GM21619 (cell line): ENCODE measurements at regions not wholly inside any gene's neighbourhood (a gene's known extent, or its start where the extent isn't known, plus 50 kb on each side); places are given as distances from the start of the nearest gene placed in this dataset.

Experiments used
- ATAC-seq: cut with Tn5 transposase; IDR thresholded peaks from one replicate; pipeline ENCODE4 v1.9.1; 2021; ENCODE audit not compliant: unreplicated experiment

DNA sequence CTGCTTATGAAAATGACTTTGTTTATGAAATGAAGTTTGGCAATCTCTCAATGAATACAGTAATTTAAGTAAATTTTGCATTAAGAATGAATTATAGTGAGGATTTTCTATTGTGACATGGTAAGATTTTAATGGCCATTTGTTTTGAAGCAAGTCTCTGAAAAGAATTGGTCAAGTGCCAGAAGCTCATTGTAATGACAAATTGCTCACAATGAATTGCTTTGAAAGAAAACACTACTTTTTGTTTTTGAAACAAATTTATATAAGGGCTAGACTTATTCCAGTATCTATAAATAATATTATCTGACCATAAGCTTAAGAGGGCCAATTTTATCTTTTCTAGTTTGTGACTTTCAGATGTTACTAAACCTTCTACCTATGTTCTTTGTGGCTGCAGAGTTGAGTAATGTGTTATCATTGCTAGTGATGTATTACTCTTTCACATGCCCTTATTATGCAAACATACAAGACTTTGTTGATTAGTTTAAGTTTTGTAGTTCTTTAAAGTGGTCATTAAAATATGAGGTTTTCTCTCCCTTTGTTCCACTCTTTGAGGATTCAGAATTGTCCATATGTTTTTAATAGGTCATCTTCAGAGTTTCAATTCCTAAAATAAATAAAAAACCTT is 93.0 kb upstream of the ZNF608 start:
- ATAC-seq, result no peak

DNA sequence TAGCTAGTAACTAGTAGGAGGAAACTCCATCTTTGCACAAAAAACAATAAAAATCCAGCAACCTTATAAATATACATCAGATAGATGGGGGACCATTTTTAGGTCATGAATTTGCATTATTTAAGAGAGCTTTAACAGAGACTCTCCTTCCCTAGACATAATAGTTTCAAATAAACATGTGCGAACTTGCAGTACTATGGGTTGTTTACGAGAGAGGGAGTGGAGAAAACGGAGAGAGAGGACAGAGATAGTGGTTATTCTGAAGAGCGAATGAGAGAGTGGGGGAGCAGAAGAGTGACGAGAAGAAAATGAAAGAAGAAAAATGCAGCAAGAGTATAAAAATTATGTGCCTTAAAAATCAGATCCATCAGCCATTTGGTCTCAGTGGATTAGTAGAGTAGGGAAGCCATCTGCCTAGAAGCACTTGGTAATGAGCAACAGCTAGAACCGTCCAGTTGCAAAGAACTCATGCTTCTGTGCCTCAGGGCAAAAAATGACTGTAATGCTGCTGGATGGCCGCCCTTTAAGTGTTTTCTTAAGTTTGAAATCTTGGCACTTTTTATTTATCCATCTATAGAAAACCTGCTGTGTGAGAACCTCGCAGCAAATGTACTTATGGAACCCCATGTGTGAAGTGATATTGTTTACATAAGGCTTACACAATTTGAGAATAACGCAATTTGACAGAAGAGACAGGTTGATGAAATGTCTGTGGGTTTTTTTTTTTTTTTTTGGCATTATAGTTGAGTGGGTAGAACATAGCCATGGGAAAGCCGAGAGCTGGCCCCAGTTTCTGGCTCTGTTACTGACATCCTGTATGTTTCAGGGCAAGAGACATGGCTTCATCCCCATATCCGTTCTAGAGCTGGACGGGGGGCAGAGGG is 95.6 kb upstream of the ZNF608 start:
- ATAC-seq, result no peak

DNA sequence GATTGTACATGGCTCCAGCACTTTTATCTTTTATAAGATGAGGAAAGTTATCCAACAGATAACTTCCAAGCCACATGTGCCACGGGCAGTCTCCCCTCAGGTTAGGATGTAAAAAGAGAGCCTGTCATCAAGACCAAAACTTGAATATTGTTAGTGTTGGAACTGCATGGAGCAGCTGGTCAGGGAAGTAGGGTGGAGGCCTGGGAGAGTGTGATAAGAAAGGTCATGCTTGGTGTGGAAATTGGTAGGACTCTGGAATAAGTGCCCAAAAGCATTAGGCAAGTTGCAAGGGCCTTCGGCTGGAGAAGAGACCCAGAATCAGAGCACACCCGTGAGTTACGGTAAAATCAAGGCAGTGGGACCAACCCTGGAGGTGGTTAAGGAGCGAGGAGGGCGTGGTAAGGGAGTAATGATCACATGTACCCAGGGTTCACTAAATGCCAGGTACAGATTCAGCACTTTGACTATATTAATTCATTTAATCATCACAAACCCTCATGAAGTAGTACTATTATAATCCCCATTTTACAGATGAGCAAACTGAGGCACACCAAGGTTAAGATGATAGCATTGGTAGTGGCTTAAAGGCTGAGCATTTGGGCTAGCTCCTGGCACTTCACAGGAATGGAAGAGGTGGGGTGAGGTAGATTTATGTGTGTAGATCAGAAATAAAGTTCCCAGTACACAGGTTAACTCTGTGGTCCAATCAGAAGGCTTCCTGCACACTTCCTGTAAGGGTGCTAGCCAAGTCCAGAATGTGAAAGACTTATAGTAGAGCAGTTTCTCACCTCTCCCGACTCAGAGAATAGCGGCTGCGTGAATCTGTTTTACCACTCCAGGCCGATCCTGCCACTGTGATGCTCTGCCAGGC is 96.5 kb upstream of the ZNF608 start:
- no peak for ATAC-seq

DNA sequence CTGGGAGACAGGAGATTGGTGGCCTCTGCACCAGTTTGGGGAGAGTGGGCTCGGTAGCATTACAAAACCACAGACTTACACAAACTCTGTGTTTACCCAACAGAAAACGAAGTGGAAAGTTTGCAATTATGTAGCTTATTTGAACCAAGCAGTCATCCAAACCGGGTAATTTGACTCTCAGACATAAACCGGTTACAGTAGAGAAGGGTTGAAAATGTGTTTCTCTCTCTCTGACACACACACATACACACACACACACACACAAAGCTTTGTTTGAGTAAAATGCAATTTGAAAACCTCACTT is 97.1 kb upstream of the ZNF608 start:
- ATAC-seq, result no peak

DNA sequence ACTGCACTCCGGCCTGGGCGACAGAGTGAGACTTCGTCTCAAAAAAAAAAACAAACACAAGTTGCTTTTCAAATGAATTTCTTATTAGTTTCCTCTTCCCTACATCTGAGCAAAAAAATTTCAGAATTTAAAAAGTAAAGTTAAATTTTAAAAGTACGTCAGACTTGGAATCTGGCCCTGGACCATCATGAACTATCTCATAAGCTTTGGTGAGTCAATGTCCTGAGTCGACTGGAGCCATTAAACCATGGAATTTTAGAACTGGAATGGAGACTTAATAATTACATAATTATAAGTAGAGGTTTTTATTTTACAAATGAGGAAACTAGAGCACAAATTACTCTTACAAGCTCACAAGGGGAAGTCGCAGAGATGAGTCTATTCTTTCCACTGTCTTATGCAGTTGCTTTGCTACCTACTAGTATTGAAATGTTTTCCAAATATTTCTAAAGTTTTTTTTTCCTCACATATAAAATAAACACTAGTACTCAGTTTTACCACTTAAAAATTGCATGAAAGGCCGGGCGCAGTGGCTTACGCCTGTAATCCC is 98.0 kb upstream of the ZNF608 start:
- ATAC-seq, result no peak

DNA sequence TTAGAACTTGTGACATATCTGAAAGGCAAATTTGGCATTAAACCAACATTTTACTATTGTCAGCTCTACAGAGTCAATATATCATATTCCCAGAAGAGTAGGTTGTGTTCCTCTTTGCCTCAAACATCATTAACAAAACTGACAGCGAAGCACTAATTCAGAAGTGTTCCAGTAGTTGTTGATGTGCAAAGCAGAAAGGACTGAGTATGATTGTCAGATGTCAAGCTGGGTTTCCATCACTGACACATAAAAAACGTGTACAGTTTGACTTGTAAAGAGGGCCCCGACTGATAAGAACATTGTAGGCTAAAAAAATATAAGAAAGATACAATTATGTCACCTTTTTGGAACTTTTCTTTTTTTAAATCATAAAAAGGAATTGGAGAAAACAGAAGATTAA is 101.5 kb upstream of the ZNF608 start:
- ATAC-seq, result no peak

DNA sequence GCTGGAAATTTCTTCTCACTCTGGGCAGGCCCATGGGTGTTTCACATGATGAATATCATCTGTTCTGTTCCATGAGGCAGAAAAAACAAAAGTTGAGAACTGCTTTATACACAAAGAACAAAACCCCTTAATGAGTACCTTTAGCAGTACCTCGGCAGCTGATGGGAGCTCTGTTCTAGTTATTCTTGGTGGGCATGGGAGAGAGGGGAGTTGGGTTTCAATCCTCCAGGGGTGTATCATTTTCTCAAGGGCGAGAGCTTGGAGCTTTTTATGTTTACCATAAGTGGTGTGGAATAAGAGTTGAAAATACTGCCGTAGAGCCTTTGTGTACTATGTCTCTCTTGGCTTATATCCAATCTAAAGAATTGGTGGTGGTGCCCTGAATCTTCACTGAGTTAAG is 103.3 kb upstream of the ZNF608 start:
- no peak for ATAC-seq

DNA sequence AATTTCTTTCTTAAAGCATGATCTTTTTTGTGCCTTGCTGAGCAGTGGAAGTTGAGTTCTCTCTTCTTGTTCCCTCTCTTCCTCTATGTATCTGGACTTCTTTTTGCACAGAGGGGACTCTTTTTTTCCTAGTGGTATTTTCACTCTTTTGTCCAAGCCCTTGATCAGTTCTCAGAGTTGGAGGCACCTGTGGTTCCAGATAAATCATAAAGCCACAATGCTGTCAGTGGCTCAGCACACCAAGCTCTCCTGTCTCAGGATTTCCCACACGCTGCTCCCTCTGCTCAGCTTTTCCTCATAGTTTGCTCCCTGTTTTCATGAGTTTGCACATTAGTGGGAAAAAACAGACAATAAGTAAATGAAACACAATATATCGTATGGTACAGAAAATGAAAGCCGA is 110.3 kb upstream of the ZNF608 start:
- no peak for ATAC-seq

DNA sequence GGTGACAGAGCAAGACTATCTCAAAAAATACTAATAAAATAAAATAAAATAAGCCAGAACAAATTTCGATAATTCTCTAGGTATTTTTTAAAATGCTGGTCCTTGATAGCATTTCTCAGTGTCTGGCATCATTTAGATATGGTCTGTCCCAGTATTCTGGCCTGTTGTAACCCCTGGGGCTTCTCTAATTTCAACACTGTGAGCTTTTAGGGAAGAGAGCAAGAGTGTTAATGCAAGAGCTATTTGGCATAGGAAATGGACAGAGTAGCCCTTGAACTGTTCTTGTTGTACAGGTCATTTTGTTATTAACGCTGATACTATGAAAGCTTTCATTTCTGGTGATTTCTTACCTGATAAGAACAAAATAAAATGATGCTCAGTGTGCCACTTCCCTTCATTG is 112.2 kb upstream of the ZNF608 start:
- no peak for ATAC-seq

DNA sequence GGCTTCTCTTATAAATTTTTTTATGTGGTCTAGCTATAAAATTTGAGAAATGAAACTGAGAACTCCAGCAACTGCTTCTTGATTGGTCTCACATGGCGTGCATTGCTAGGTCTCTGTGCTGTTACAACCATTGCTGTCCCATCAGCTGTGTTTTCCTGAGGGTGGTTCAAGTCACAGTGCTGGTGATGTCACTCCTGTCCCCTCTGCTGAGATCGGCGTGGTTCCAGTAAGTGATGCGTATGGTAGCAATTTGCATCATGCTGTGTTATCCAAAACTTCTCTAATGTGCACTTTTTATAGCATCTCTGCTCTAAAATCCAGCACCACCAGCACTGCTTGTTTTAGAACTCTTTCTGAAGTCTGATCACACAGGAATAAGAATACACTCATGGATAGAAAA is 112.6 kb upstream of the ZNF608 start:
- no peak for ATAC-seq

DNA sequence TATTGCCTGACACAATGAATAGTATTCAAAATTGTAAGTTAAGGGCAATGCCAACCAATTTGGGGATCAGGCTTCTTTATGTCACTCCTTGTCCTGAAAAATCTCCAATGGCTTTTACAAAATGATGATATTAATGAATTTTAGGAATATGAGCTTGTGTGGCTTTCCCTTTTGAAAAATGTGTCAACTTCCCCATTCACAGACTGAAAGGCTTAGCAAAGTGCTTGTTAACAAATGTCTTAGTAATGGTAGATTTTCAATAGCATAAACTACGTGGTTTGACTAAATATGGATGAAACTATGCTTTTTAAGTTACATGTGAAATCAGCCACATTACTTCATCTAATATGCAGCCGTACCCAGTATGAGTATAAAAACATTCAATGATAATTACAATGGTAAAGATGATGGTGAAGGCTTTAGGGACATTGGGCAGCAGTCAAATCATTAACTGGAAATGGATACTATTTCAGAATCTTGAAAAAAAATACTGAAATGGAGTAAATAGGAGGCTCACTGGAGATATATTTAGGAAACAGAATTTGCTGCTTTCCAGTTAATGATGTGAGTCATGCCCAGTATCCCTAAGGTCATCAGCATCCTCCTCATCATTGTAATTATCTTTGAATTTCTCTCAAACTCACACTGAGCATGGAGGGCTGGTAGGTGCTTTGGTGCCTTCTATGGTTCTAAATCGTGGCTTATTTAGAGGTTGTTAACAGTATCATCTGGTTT is 113.3 kb upstream of the ZNF608 start:
- no peak for ATAC-seq

DNA sequence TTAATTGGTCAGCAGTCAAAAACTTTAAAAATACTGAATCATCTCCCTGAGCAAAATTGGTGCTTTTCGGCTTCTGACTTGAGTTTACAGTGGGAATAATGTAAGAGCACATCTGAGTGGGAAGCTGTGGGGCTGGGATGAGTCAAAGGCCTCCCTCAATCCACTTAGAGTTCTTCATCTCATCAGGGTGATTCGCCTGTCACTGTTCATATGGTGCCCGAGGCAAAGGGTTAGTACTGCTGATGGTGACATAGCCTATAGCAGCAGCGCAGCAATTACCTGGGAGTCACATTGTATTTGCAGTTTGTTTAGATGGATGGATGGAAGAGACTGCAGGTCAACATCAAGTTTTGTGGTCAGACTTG is 113.8 kb upstream of the ZNF608 start:
- ATAC-seq, result no peak

DNA sequence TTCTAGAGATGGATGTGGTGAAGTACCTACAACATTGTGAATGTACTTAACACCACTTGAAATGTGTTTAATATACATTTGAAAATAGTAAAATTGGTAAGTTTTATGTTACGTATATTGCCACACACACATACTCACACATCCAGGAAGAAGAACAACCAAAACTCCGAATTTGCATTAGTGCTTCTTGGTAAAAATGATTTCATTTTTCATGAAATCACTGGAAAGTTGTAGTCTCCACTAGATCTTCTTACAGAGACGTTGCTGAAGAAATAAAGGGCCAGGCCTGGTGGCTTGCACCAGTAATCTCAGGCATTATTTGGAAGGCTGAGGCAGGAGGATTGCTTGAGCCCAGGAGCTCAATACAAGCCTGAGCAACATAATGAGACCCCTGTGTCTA is 118.6 kb upstream of the ZNF608 start:
- no peak for ATAC-seq

DNA sequence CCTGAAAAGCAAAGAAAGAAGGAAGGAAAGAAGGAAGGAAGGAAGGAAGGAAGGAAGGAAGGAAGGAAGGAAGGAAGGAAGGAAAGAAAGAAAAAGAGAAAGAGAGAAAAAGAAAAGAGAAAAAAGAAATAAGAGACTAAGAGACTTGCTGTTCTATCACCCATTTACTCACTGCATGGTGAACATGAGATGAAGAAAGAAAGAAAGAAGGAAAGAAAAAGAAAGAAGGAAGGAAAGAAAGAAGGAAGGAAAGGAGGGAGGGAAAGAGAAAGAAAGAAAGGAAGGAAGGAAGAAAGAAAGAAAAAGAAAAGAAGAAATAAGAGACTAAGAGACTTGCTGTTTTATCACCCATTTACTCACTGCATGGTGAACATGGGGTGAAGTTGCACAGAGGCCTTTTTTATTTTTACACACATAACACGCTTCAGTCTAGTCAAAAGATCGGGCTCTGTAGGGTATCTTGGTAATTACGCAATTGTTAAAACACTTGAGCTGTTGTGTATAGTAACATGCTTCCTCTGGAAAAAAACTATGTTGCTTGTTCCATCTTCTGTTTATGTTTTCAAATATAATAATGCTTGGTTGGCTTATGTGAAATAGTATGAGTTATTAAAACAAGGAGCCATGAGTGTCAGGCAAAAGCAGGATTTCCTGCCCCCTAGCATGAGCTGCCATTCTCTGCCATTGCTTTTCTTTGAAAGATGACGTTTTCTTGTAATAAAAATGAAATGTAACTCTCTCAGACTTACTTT is 119.3 kb upstream of the ZNF608 start:
- no peak for ATAC-seq

DNA sequence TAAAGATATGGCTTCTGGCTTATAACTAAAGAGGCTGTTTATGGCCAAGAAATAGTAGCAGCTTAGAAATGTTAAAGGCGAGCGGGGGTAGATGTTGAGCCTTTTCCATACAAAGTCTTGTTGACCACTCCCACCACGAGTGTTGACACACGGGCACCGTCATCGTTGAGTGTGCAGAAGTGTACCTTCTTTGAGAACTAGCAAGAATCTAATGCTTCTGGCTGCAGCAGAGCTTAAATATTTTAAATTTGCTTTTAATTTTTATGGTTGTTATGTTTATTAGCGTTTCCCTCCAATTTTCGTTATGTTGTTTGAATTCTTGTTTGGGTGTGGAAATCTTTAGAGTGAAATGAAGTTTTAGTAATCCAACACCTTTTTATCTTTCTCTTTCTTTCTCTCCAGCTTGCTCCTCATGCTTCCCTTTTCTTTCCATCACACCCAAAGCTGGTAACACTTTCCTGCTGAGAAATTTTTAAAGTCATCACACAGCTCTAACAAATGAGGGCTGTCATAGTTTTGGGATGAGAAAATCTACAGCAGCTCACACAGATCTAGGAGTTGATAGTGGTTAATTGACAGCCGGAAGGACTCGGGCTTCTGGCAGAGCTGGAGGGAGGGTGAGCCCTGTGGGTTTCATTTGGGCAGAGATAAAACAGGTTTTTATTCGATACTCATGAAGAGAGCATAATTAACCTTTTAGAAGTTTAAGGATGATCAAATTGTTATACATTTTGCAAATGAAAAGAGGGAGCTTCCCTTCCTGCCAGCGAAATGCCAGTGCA is 120.1 kb upstream of the ZNF608 start:
- ATAC-seq, result no peak

DNA sequence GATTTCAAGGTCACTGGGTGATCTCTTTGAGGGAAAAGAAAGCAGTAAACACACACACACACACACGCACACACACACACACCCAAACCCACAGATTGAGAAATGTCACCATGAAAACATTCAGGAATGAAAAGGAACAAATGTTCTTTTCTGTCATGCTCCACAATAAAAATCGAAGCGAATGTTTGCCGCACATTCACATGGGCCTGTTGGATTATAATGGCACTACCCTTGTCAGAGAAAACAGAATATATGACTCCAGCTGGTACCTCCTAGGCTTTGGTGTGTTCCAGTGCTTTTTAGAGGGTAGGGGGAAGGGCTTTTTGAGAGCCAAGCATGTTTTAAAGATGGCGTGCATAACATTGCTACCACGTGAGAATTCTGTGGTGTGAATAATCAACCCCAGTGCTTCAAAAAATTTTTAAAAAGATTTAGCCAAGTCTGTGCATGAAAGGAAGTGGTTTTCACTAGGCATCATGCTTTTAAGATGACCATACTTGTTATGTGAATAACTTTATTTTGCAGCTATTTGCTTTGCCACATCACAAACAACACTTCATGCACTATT is 120.8 kb upstream of the ZNF608 start:
- ATAC-seq, result no peak

DNA sequence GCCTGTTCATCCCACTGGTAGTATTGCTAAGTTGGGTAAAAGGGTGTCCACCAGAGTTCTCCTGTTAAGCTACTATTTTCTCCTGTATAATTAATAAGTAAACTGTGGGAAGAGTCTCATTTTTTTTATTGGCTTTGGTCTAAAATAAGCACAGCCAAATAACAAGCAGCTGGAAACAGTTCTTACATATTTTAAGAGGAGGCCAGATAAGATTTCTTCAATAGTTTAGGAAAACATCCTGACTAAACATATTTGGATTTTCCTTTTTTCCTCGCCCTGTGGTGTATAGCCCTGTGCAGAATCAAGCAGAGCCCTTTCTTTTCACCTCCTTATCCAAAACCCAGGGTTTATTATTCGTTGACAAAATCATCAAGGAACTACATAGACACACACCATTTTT is 122.2 kb upstream of the ZNF608 start:
- no peak for ATAC-seq

DNA sequence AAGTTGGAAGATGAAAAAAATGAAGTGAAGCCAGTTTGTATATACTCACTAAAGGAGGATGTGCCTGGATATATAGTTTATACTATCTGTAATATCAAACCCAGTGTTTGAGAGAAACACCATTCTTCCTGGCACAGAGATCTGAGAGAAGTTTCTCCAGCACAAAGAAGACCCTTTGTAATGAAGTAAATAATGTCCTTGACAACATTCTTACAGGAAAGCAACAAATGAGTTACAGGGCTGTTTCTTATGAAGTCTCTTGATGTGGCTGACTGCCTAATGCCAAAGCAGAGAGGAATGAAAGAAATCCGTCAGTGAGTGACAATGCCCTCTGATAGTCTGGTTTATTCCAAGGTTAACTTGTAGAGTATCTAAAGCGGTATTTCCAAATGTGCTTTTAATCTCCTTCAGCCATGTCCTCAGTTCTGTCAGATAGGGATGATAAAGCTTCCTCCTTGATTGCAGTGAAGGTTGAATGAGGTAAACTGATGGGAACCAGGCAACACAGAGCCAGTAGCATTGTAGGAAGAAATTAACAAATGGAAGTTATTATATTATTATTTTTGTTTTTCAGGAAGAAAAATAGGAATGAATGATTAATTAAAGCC is 123.1 kb upstream of the ZNF608 start:
- no peak for ATAC-seq

DNA sequence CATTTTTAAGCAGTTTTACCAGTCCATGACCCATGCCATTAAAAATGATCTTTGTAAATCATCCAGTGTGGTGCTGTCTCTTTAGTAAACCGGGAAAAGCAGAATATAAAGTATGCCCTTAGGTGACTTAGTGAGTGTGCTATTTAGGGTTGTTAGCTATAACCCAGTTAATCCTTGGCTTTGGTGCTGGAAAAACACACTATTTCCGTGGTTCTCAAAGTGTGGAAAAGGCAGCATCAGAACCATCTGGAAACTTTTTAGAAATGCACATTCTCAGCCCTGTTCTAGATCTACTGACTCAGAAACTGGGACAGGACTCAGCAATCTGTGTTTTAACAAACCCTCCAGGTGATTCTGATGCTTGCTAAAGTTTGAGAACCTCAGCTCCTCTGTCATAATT is 123.6 kb upstream of the ZNF608 start:
- ATAC-seq, result no peak
